Activated CD4-positive, alpha-beta memory T cell treated with anti-CD3 and anti-CD28 coated beads for 36 hours (primary cell): ENCODE measurements at regions not wholly inside any gene's neighbourhood (a gene's known extent, or its start where the extent isn't known, plus 50 kb on each side); places are given as distances from the start of the nearest gene placed in this dataset.
"Not testable (repeated sequence)": the region's sequence is repeated elsewhere in the genome, so short reads cannot be mapped to it uniquely, and the experiment has no call there.

Experiments used
- CTCF ChIA-PET: fragments of 350-600 bp; sonication (Branson Sonifier 250); formaldehyde crosslinking; loops from one replicate; lab custom pipeline; 2021; ENCODE audit warnings: antibody characterized with exemption, inconsistent platforms; lab: Charles Lee
- POLR2A ChIA-PET: fragments of 350-600 bp; sonication (Branson Sonifier 250); formaldehyde crosslinking; loops from one replicate; lab custom pipeline; 2021; ENCODE audit warnings: antibody characterized with exemption; lab: Charles Lee
- DNase-seq: peaks from one replicate; pipeline ENCODE4 v3.0.0-alpha.2; 2020
- H3K27ac Mint-ChIP-seq: one replicate; pipeline ENCODE4 v1.8.0; 2021; ENCODE audit warnings: mixed read lengths
- H3K27me3 Mint-ChIP-seq: one replicate; pipeline ENCODE4 v1.8.0; 2021; ENCODE audit warnings: mixed read lengths
- H3K36me3 Mint-ChIP-seq: one replicate; pipeline ENCODE4 v1.8.0; 2021; ENCODE audit warnings: mixed read lengths
- H3K4me1 Mint-ChIP-seq: one replicate; pipeline ENCODE4 v1.8.0; 2021; ENCODE audit warnings: low read depth, mixed read lengths
- H3K4me3 Mint-ChIP-seq: one replicate; pipeline ENCODE4 v1.8.0; 2021; ENCODE audit warnings: mild to moderate bottlenecking, mixed read lengths
- H3K9me3 Mint-ChIP-seq: one replicate; pipeline ENCODE4 v1.8.0; 2021; ENCODE audit warnings: mixed read lengths
- intact Hi-C: fragments of 100-400 bp; cut with micrococcal nuclease; formaldehyde crosslinking; loops from one replicate; pipeline ENCODE4 v1.15.1; 2023

GRCh38 chr12:73517859-73518258 lies 1019.8 kb upstream of the ATXN7L3B start:
- Mint-ChIP-seq H3K4me3 (no peak overlapping the region), H3K4me1 (no peaks in the 10 kb centered on the region), H3K9me3 (peaks cover 20% of the 10 kb centered on the region), H3K27ac (no peak overlapping the region), H3K36me3 (no peaks in the 10 kb centered on the region), H3K27me3 (no peaks in the 10 kb centered on the region)
- POLR2A ChIA-PET = no interaction called here
- no peak for DNase-seq
- intact Hi-C loops = no loop called here
- CTCF ChIA-PET = no interaction called here

GRCh38 chr12:73529231-73529630 lies 1008.4 kb upstream of the ATXN7L3B start:
- ChIA-PET POLR2A (no interaction called here), CTCF (no interaction called here)
- no peaks in the 10 kb centered on the region for H3K36me3 Mint-ChIP-seq
- H3K27ac Mint-ChIP-seq = no peak overlapping the region
- no peaks in the 10 kb centered on the region for H3K27me3 Mint-ChIP-seq
- peaks cover 11% of the 10 kb centered on the region for H3K9me3 Mint-ChIP-seq
- H3K4me1 Mint-ChIP-seq = no peaks in the 10 kb centered on the region
- DNase-seq = no peak
- intact Hi-C loops = no loop called here
- no peak overlapping the region for H3K4me3 Mint-ChIP-seq

- Mint-ChIP-seq H3K4me3 (no peak overlapping the region), H3K4me1 (no peaks in the 10 kb centered on the region), H3K27ac (no peak overlapping the region), H3K27me3 (no peaks in the 10 kb centered on the region), H3K36me3 (no peaks in the 10 kb centered on the region), H3K9me3 (peaks cover 11% of the 10 kb centered on the region)
- DNase-seq = no peak
- intact Hi-C loops = no loop called here
- POLR2A ChIA-PET = no interaction called here
- CTCF ChIA-PET = no interaction called here
Measured at GRCh38 chr12:73529954-73530353, 1007.7 kb upstream of the ATXN7L3B start.

GRCh38 chr12:73531752-73532151 lies 1005.9 kb upstream of the ATXN7L3B start:
- DNase-seq = no peak
- Mint-ChIP-seq H3K36me3 (no peaks in the 10 kb centered on the region), H3K4me3 (no peak overlapping the region), H3K27ac (no peak overlapping the region), H3K4me1 (no peaks in the 10 kb centered on the region), H3K27me3 (no peaks in the 10 kb centered on the region), H3K9me3 (peaks cover 11% of the 10 kb centered on the region)
- CTCF ChIA-PET = no interaction called here
- intact Hi-C loops = no loop called here
- POLR2A ChIA-PET = no interaction called here

GRCh38 chr12:73547421-73547820 lies 990.2 kb upstream of the ATXN7L3B start:
- peaks cover 2% of the 10 kb centered on the region for H3K9me3 Mint-ChIP-seq
- CTCF ChIA-PET = no interaction called here

GRCh38 chr12:73585136-73585535 lies 952.5 kb upstream of the ATXN7L3B start:
- intact Hi-C loops = no loop called here
- CTCF ChIA-PET = no interaction called here
- H3K27ac Mint-ChIP-seq = no peak overlapping the region

More at GRCh38 chr12:73547421-73547820, 990.2 kb upstream of the ATXN7L3B start:
- no peaks in the 10 kb centered on the region for H3K27me3 Mint-ChIP-seq
- DNase-seq = no peak
- POLR2A ChIA-PET = no interaction called here
- H3K27ac Mint-ChIP-seq = no peak overlapping the region
- H3K36me3 Mint-ChIP-seq = no peaks in the 10 kb centered on the region
- intact Hi-C loops = no loop called here
- H3K4me3 Mint-ChIP-seq = no peak overlapping the region
- no peaks in the 10 kb centered on the region for H3K4me1 Mint-ChIP-seq

GRCh38 chr12:73589220-73589619 lies 948.4 kb upstream of the ATXN7L3B start:
- H3K27me3 Mint-ChIP-seq = no peaks in the 10 kb centered on the region
- intact Hi-C loops = no loop called here
- DNase-seq = no peak

More at GRCh38 chr12:73585136-73585535, 952.5 kb upstream of the ATXN7L3B start:
- no peaks in the 10 kb centered on the region for H3K4me1 Mint-ChIP-seq
- no peak overlapping the region for H3K4me3 Mint-ChIP-seq
- POLR2A ChIA-PET = no interaction called here
- H3K36me3 Mint-ChIP-seq = no peaks in the 10 kb centered on the region
- peaks cover 7% of the 10 kb centered on the region for H3K9me3 Mint-ChIP-seq
- no peak for DNase-seq
- no peaks in the 10 kb centered on the region for H3K27me3 Mint-ChIP-seq

GRCh38 chr12:73598626-73599025 lies 939.0 kb upstream of the ATXN7L3B start:
- no peak overlapping the region for H3K4me3 Mint-ChIP-seq
- H3K9me3 Mint-ChIP-seq = peaks cover 6% of the 10 kb centered on the region
- H3K36me3 Mint-ChIP-seq = no peaks in the 10 kb centered on the region
- H3K27me3 Mint-ChIP-seq = no peaks in the 10 kb centered on the region
- ChIA-PET CTCF (no interaction called here), POLR2A (no interaction called here)
- intact Hi-C loops = no loop called here
- H3K4me1 Mint-ChIP-seq = no peaks in the 10 kb centered on the region
- no peak overlapping the region for H3K27ac Mint-ChIP-seq
- DNase-seq = no peak

More at GRCh38 chr12:73589220-73589619, 948.4 kb upstream of the ATXN7L3B start:
- Mint-ChIP-seq H3K9me3 (peaks cover 10% of the 10 kb centered on the region), H3K4me1 (no peaks in the 10 kb centered on the region), H3K4me3 (no peak overlapping the region), H3K36me3 (no peaks in the 10 kb centered on the region), H3K27ac (no peak overlapping the region)
- ChIA-PET CTCF (no interaction called here), POLR2A (no interaction called here)

GRCh38 chr12:73599268-73599667 lies 938.4 kb upstream of the ATXN7L3B start:
- Mint-ChIP-seq H3K27ac (no peak overlapping the region), H3K36me3 (no peaks in the 10 kb centered on the region), H3K4me1 (no peaks in the 10 kb centered on the region), H3K9me3 (peaks cover 6% of the 10 kb centered on the region), H3K27me3 (no peaks in the 10 kb centered on the region), H3K4me3 (no peak overlapping the region)
- intact Hi-C loops = no loop called here
- DNase-seq = no peak
- POLR2A ChIA-PET = no interaction called here
- CTCF ChIA-PET = no interaction called here

- H3K4me1 Mint-ChIP-seq, H3K9me3 Mint-ChIP-seq, H3K36me3 Mint-ChIP-seq, H3K27ac Mint-ChIP-seq, POLR2A ChIA-PET, H3K4me3 Mint-ChIP-seq, DNase-seq, H3K27me3 Mint-ChIP-seq, intact Hi-C loops: not testable (repeated sequence)
- CTCF ChIA-PET = interaction anchor here (1.5 kb wide), 1 partner anchor 9 kb away, joined by 3 read pairs; no protein-coding TSS in a partner anchor
Measured at GRCh38 chr12:73605925-73606324, 931.7 kb upstream of the ATXN7L3B start.

- DNase-seq = no peak
- CTCF ChIA-PET = no interaction called here
Measured at GRCh38 chr12:73612551-73612950, 925.1 kb upstream of the ATXN7L3B start.

GRCh38 chr12:73623421-73623820 lies 914.2 kb upstream of the ATXN7L3B start:
- no peak for DNase-seq
- intact Hi-C loops = no loop called here
- Mint-ChIP-seq H3K4me1 (no peaks in the 10 kb centered on the region), H3K27me3 (no peaks in the 10 kb centered on the region), H3K36me3 (no peaks in the 10 kb centered on the region), H3K27ac (no peak overlapping the region), H3K9me3 (peaks cover 7% of the 10 kb centered on the region), H3K4me3 (no peak overlapping the region)
- ChIA-PET POLR2A (no interaction called here), CTCF (no interaction called here)

More at GRCh38 chr12:73612551-73612950, 925.1 kb upstream of the ATXN7L3B start:
- intact Hi-C loops = no loop called here
- Mint-ChIP-seq H3K27ac (no peak overlapping the region), H3K4me1 (no peaks in the 10 kb centered on the region), H3K4me3 (no peak overlapping the region), H3K27me3 (no peaks in the 10 kb centered on the region), H3K9me3 (peaks cover 13% of the 10 kb centered on the region), H3K36me3 (no peaks in the 10 kb centered on the region)
- POLR2A ChIA-PET = no interaction called here

- Mint-ChIP-seq H3K36me3 (no peaks in the 10 kb centered on the region), H3K4me3 (no peak overlapping the region), H3K9me3 (peaks cover 7% of the 10 kb centered on the region), H3K27ac (no peak overlapping the region), H3K4me1 (no peaks in the 10 kb centered on the region), H3K27me3 (no peaks in the 10 kb centered on the region)
- POLR2A ChIA-PET = no interaction called here
- DNase-seq = no peak
- intact Hi-C loops = no loop called here
- CTCF ChIA-PET = no interaction called here
Measured at GRCh38 chr12:73625226-73625625, 912.4 kb upstream of the ATXN7L3B start.
